SK-N-SH (cell line): ENCODE measurements at regions not wholly inside any gene's neighbourhood (a gene's known extent, or its start where the extent isn't known, plus 50 kb on each side); places are given as distances from the start of the nearest gene placed in this dataset.
"Not testable (repeated sequence)": the region's sequence is repeated elsewhere in the genome, so short reads cannot be mapped to it uniquely, and the experiment has no call there.

Experiments
- CTCF ChIA-PET: fragments of 300-600, 350-600 bp; formaldehyde crosslinking; extraction: SDS; loops from one replicate; lab custom pipeline; 2021; lab: Yijun Ruan, JAX
- POLR2A ChIA-PET: fragments of 350-600 bp; sonication (Branson Sonifier 250); formaldehyde crosslinking; extraction: SDS; loops from one replicate; lab custom pipeline; 2020; ENCODE audit warnings: antibody characterized with exemption, inconsistent platforms; lab: Yijun Ruan, JAX
- DNase-seq: peaks from one replicate; pipeline ENCODE4 v3.0.0; 2012
- H2AFZ ChIP-seq: fragments of 200-600 bp; sonication (generic); 2 replicates; pipeline ENCODE4 v1.8.1; 2016; ENCODE audit warnings: antibody characterized with exemption, mild to moderate bottlenecking, low read depth
- H3F3A ChIP-seq: fragments of 200-600 bp; sonication (generic); replicated peaks from 2 replicates; pipeline ENCODE3; 2016; ENCODE audit warnings: antibody characterized with exemption, mild to moderate bottlenecking; ENCODE audit not compliant: insufficient read depth
- H3K27ac ChIP-seq, 2 experiments: fragments of 200-500 bp in 1 of 2; fragments of 200-600 bp in 1 of 2; sonication (Bioruptor generic) in 1 of 2; sonication (generic), shearing (Covaris generic) in 1 of 2; 2 replicates each; pipeline versions ENCODE4 v1.5.1 to v1.6.1; 2014 to 2016; ENCODE audit warnings: low read depth in 2 of 2, inconsistent platforms in 1 of 2, low read length in 1 of 2, mild to moderate bottlenecking in 1 of 2, mixed read lengths in 1 of 2
- H3K27me3 ChIP-seq: fragments of 200-600 bp; sonication (generic), shearing (Covaris generic); 2 replicates; pipeline ENCODE4 v1.6.1; 2016; ENCODE audit warnings: mixed run types; ENCODE audit not compliant: insufficient read depth
- H3K36me3 ChIP-seq, 2 experiments: fragments of 200-500 bp in 1 of 2; fragments of 200-600 bp in 1 of 2; sonication (Bioruptor generic) in 1 of 2; sonication (generic) in 1 of 2; replicated peaks in 1 of 2; 2 replicates each; pipeline versions ENCODE3 to v1.5.1; 2014 to 2016; ENCODE audit warnings: low read length in 1 of 2, mild to moderate bottlenecking in 1 of 2; ENCODE audit not compliant: insufficient read depth in 2 of 2, control insufficient read depth in 1 of 2
- H3K4me1 ChIP-seq, 2 experiments: fragments of 200-500 bp in 1 of 2; fragments of 200-600 bp in 1 of 2; sonication (Bioruptor generic) in 1 of 2; sonication (generic), shearing (Covaris generic) in 1 of 2; 2 replicates each; pipeline versions ENCODE4 v1.5.1 to v1.6.1; 2014 to 2016; ENCODE audit warnings: low read depth in 1 of 2, low read length in 1 of 2, mixed run types in 1 of 2; ENCODE audit not compliant: insufficient read depth in 2 of 2, control insufficient read depth in 1 of 2
- H3K4me2 ChIP-seq: fragments of 200-600 bp; sonication (generic), shearing (Covaris generic); 2 replicates; pipeline ENCODE4 v1.6.1; 2017; ENCODE audit warnings: mixed run types
- H3K4me3 ChIP-seq, 2 experiments: fragments of 200-500 bp in 1 of 2; fragments of 200-600 bp in 1 of 2; sonication (Bioruptor generic) in 1 of 2; sonication (generic), shearing (Covaris generic) in 1 of 2; 2 replicates each; pipeline versions ENCODE4 v1.5.1 to v1.8.1; 2014 to 2016; ENCODE audit warnings: low read depth in 2 of 2, inconsistent platforms in 1 of 2, low read length in 1 of 2, mild to moderate bottlenecking in 1 of 2, mixed read lengths in 1 of 2, moderate library complexity in 1 of 2
- H3K79me2 ChIP-seq: fragments of 200-600 bp; sonication (generic); 2 replicates; pipeline ENCODE4 v1.8.1; 2017; ENCODE audit warnings: mild to moderate bottlenecking; ENCODE audit not compliant: insufficient read depth
- H3K9ac ChIP-seq: fragments of 200-600 bp; sonication (generic); 2 replicates; pipeline ENCODE4 v1.6.1; 2017; ENCODE audit warnings: mixed run types
- H3K9me2 ChIP-seq: fragments of 200-600 bp; sonication (generic); 2 replicates; pipeline ENCODE4 v1.6.1; 2017; ENCODE audit warnings: mixed run types
- H3K9me3 ChIP-seq: fragments of 200-600 bp; sonication (generic); 2 replicates; pipeline ENCODE4 v1.6.1; 2017; ENCODE audit warnings: mixed run types, mild to moderate bottlenecking, moderate library complexity
- H4K20me1 ChIP-seq: fragments of 200-600 bp; sonication (generic); 2 replicates; pipeline ENCODE4 v1.6.1; 2017; ENCODE audit warnings: mild to moderate bottlenecking, mixed run types; ENCODE audit not compliant: insufficient read depth
- CHD2 ChIP-seq: fragments of 150-350 bp; IDR thresholded peaks from 2 replicates; pipeline ENCODE4 v1.6.1; 2018; ENCODE audit warnings: low read length; ENCODE audit not compliant: partially characterized antibody
- EZH2phosphoT487 ChIP-seq: fragments of 200-600 bp; sonication (generic); IDR thresholded peaks from 2 replicates; pipeline ENCODE4 v1.6.1; 2017; ENCODE audit warnings: low read depth, mixed run types, mild to moderate bottlenecking, antibody characterized with exemption, moderate library complexity, borderline replicate concordance
- FOSL2 ChIP-seq: IDR thresholded peaks from 2 replicates; pipeline ENCODE4 v1.4.0; 2012; ENCODE audit warnings: low read depth, mild to moderate bottlenecking, moderate library complexity, borderline replicate concordance
- MXI1 ChIP-seq: IDR thresholded peaks from 2 replicates; pipeline ENCODE4 v1.6.1; 2012; ENCODE audit warnings: mild to moderate bottlenecking, low read depth, low read length, improper control_type of control experiment
- ZBTB33 ChIP-seq: IDR thresholded peaks from 2 replicates; pipeline ENCODE4 v1.4.0; 2012; ENCODE audit warnings: low read depth, borderline replicate concordance
- WGBS: methylation state at CpG from one replicate; pipeline ENCODE4 v1.1.6; 2017; ENCODE audit warnings: low lambda C conversion rate; 5-methylcytosine and 5-hydroxymethylcytosine counted together
- TF ChIP-seq, protein P1 (sequence below): fragments of 150-350 bp; IDR thresholded peaks from 2 replicates; pipeline ENCODE4 v1.6.1; 2016; ENCODE audit warnings: mild to moderate bottlenecking, low read depth, low read length

- Histone ChIP-seq H3K79me2 (no peaks in the 10 kb centered on the region), H3K4me3 (no peak overlapping the region), H4K20me1 (no peaks in the 10 kb centered on the region), H3K9me2 (no peaks in the 10 kb centered on the region), H3K36me3 (no peaks in the 10 kb centered on the region), H3F3A (no peaks in the 10 kb centered on the region), H2AFZ (no peak overlapping the region), H3K27me3 (no peaks in the 10 kb centered on the region), H3K27ac (no peak overlapping the region), H3K4me1 (no peaks in the 10 kb centered on the region), H3K9me3 (no peaks in the 10 kb centered on the region), H3K4me2 (no peak overlapping the region), H3K9ac (no peak overlapping the region)
- POLR2A ChIA-PET = no interaction called here
- CTCF ChIA-PET = no interaction called here
- DNase-seq = no peak
- TF ChIP-seq CHD2 (no peak), MXI1 (no peak), FOSL2 (no peak), ZBTB33 (no peak), EZH2phosphoT487 (no peak)
- TF ChIP-seq, protein P1, sequence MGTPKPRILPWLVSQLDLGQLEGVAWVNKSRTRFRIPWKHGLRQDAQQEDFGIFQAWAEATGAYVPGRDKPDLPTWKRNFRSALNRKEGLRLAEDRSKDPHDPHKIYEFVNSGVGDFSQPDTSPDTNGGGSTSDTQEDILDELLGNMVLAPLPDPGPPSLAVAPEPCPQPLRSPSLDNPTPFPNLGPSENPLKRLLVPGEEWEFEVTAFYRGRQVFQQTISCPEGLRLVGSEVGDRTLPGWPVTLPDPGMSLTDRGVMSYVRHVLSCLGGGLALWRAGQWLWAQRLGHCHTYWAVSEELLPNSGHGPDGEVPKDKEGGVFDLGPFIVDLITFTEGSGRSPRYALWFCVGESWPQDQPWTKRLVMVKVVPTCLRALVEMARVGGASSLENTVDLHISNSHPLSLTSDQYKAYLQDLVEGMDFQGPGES = no peak
Observed at GRCh38 chr11:23480736-23481135, 620.5 kb upstream of the CCDC179 start.

- H3K79me2 ChIP-seq, H3K9me3 ChIP-seq, H3K4me2 ChIP-seq, H4K20me1 ChIP-seq, H3K4me3 ChIP-seq, H3K4me1 ChIP-seq, H2AFZ ChIP-seq, CTCF ChIA-PET, H3K9me2 ChIP-seq, POLR2A ChIA-PET, H3K9ac ChIP-seq, H3F3A ChIP-seq, H3K27ac ChIP-seq, H3K36me3 ChIP-seq, DNase-seq, H3K27me3 ChIP-seq: not testable (repeated sequence)
- no CpG with 5 or more reads among the region's 3 CpGs for WGBS
Observed at GRCh38 chr11:23484146-23484545, 623.9 kb upstream of the CCDC179 start.

- H3K4me1 ChIP-seq, H3K79me2 ChIP-seq, H3K4me2 ChIP-seq, H3K27ac ChIP-seq, H2AFZ ChIP-seq, H3K9me2 ChIP-seq, H3K27me3 ChIP-seq, DNase-seq, CTCF ChIA-PET, H3F3A ChIP-seq, H3K4me3 ChIP-seq, POLR2A ChIA-PET, H3K9me3 ChIP-seq, H3K36me3 ChIP-seq, H4K20me1 ChIP-seq, H3K9ac ChIP-seq: not testable (repeated sequence)
- 23% methylated on average over 3 of the region's 3 CpGs for WGBS
Observed at GRCh38 chr11:23484618-23485017, 624.3 kb upstream of the CCDC179 start.
